ENCODE measurements at regions not wholly inside any gene's neighbourhood (a gene's known extent, or its start where the extent isn't known, plus 50 kb on each side); places are given as distances from the start of the nearest gene placed in this dataset.

DNA sequence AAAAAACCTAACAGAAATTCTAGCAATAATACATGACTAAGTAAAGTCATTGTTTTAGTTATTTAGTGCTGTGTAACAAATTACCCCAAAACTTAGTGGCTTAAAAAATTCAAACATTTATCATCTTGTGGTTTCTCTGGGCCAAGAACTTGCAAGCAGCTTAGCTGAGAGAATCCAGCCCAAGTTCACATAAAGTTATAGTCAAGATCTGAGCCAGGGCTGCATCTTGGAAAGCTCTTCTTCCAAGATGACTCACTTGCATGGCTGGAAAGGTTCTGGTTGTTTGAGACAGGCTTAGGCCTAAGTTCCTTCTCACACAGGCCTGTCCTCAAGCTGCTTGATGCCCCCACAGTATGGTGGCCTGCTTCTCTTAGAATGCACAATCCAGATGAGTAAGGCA is 217.8 kb upstream of the TSHZ2 start:
- Histone ChIP-seq H3K4me1 (replicated peaks in 1 of 2) (no peaks in the 10 kb centered on the region), H3K4me3 (no peak overlapping the region), H3K27ac (no peak overlapping the region)
- ATAC-seq (replicated peaks in 6 of 8): no peak
- in situ Hi-C loops (cut with MboI; ENCODE audit: low pct_unique_long_range_greater_than_20kb in 2 of 9, low sequenced_read_pairs in 9 of 9, unreplicated experiment in 9 of 9): loop anchor here in 2 of 9 experiments (25.0 kb wide), 1 partner anchor 208 kb away; the partner anchor contains the start of gene TSHZ2 (in 2 of the 2)

GRCh38 chr20:52752023-52752422 is 220.1 kb upstream of the TSHZ2 start:
- in situ Hi-C loops (cut with MboI; ENCODE audit: low pct_unique_long_range_greater_than_20kb in 2 of 9, low sequenced_read_pairs in 9 of 9, unreplicated experiment in 9 of 9): loop anchor here in 2 of 9 experiments (25.0 kb wide), 1 partner anchor 210 kb away; the partner anchor contains the start of gene TSHZ2 (in 2 of the 2)
- no peak overlapping the region for H3K4me3 ChIP-seq
- 30 to 100% (median 73%) methylated on average over 2 to 5 of the region's 5 CpGs for WGBS, 10 experiments
- H3K4me1 ChIP-seq (replicated peaks in 1 of 2): no peaks in the 10 kb centered on the region
- ATAC-seq (replicated peaks in 6 of 8): peak in 4 of 8 experiments; percentile 19 to 75 (median 50)
- no peak overlapping the region for H3K27ac ChIP-seq

- H3K4me3 ChIP-seq: no peak overlapping the region
- no peaks in the 10 kb centered on the region for H3K4me1 ChIP-seq (replicated peaks in 1 of 2)
- ATAC-seq (replicated peaks in 6 of 8): no peak
- WGBS, 10 experiments: 7 to 100% (median 94%) methylated on average over 1 to 3 of the region's 3 CpGs; no CpG with 5 or more reads in 4 of the 10 experiments
- in situ Hi-C loops (cut with MboI; ENCODE audit: low pct_unique_long_range_greater_than_20kb in 2 of 9, low sequenced_read_pairs in 9 of 9, unreplicated experiment in 9 of 9): loop anchor here in 2 of 9 experiments (25.0 kb wide), 1 partner anchor 211 kb away; the partner anchor contains the start of gene TSHZ2 (in 2 of the 2)
- no peak overlapping the region for H3K27ac ChIP-seq
Measured at GRCh38 chr20:52751571-52751970, 220.6 kb upstream of the TSHZ2 start.

DNA sequence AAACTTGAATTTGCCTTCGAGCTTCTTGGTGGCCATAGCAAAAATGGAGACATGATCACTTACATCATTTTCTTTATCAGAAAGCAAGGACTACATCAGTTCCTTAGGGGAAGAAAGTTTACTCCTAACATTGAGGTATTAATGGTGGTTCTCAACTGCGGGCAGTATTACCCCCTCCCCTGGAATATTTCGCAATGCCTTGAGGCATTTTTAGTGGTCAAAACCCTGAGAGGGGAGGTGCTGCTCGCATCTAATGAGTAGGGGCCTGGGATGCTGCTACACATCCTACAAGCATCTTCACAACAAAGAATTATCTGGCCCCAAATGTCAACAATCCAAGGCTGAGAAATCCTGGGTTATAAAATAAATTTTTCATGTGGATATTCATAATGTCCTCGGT is 222.2 kb upstream of the TSHZ2 start:
- WGBS, 10 experiments: 60 to 100% (median 89%) methylated on average over 1 to 5 of the region's 5 CpGs
- in situ Hi-C loops (cut with MboI; ENCODE audit: low pct_unique_long_range_greater_than_20kb in 2 of 9, low sequenced_read_pairs in 9 of 9, unreplicated experiment in 9 of 9): loop anchor here in 2 of 9 experiments (25.0 kb wide), 1 partner anchor 212 kb away; the partner anchor contains the start of gene TSHZ2 (in 2 of the 2)
- Histone ChIP-seq H3K4me1 (replicated peaks in 1 of 2) (no peaks in the 10 kb centered on the region), H3K4me3 (no peak overlapping the region), H3K27ac (no peak overlapping the region)
- no peak for ATAC-seq (replicated peaks in 6 of 8)

- ATAC-seq (replicated peaks in 6 of 8): no peak
- Histone ChIP-seq H3K27ac (no peak overlapping the region), H3K4me3 (no peak overlapping the region), H3K4me1 (replicated peaks in 1 of 2) (no peaks in the 10 kb centered on the region)
- 18 to 90% (median 64%) methylated on average over 1 of the region's 1 CpG; no CpG with 5 or more reads in 6 of the 10 experiments for WGBS, 10 experiments
- in situ Hi-C loops (cut with MboI; ENCODE audit: low pct_unique_long_range_greater_than_20kb in 2 of 9, low sequenced_read_pairs in 9 of 9, unreplicated experiment in 9 of 9): no loop called here
Measured at GRCh38 chr20:52748990-52749389, 223.2 kb upstream of the TSHZ2 start.

- in situ Hi-C loops (cut with MboI; ENCODE audit: low pct_unique_long_range_greater_than_20kb in 2 of 9, low sequenced_read_pairs in 9 of 9, unreplicated experiment in 9 of 9): no loop called here
- ATAC-seq (replicated peaks in 6 of 8): peak in 2 of 8 experiments; percentile 29 to 40
- no peaks in the 10 kb centered on the region for H3K4me1 ChIP-seq (replicated peaks in 1 of 2)
- 13 to 100% (median 78%) methylated on average over 1 to 10 of the region's 12 CpGs; no CpG with 5 or more reads in 1 of the 10 experiments for WGBS, 10 experiments
- H3K27ac ChIP-seq: no peak overlapping the region
- no peak overlapping the region for H3K4me3 ChIP-seq
Measured at GRCh38 chr20:52748285-52748932, 223.7 kb upstream of the TSHZ2 start.

GRCh38 chr20:52747845-52748284 is 224.3 kb upstream of the TSHZ2 start:
- Histone ChIP-seq H3K4me3 (no peak overlapping the region), H3K4me1 (replicated peaks in 1 of 2) (no peaks in the 10 kb centered on the region), H3K27ac (no peak overlapping the region)
- in situ Hi-C loops (cut with MboI; ENCODE audit: low pct_unique_long_range_greater_than_20kb in 2 of 9, low sequenced_read_pairs in 9 of 9, unreplicated experiment in 9 of 9): no loop called here
- WGBS, 10 experiments: 0 to 94% (median 44%) methylated on average over 1 to 7 of the region's 8 CpGs; no CpG with 5 or more reads in 2 of the 10 experiments
- peak in 7 of 8 experiments; percentile 26 to 92 (median 64) for ATAC-seq (replicated peaks in 6 of 8)

GRCh38 chr20:52746770-52747169 is 225.4 kb upstream of the TSHZ2 start:
- WGBS, 10 experiments: 60 to 100% (median 93%) methylated on average over 1 to 6 of the region's 6 CpGs
- in situ Hi-C loops (cut with MboI; ENCODE audit: low pct_unique_long_range_greater_than_20kb in 2 of 9, low sequenced_read_pairs in 9 of 9, unreplicated experiment in 9 of 9): no loop called here
- no peaks in the 10 kb centered on the region for H3K4me1 ChIP-seq (replicated peaks in 1 of 2)
- no peak overlapping the region for H3K27ac ChIP-seq
- no peak overlapping the region for H3K4me3 ChIP-seq
- no peak for ATAC-seq (replicated peaks in 6 of 8)

GRCh38 chr20:52746190-52746589 is 226.0 kb upstream of the TSHZ2 start:
- WGBS, 10 experiments: 45 to 100% (median 88%) methylated on average over 2 to 3 of the region's 6 CpGs; no CpG with 5 or more reads in 6 of the 10 experiments

GRCh38 chr20:52744441-52744840 is 227.7 kb upstream of the TSHZ2 start:
- ATAC-seq (replicated peaks in 6 of 8): no peak
- H3K27ac ChIP-seq: no peak overlapping the region
- in situ Hi-C loops (cut with MboI; ENCODE audit: low pct_unique_long_range_greater_than_20kb in 2 of 9, low sequenced_read_pairs in 9 of 9, unreplicated experiment in 9 of 9): no loop called here
- no peak overlapping the region for H3K4me3 ChIP-seq
- WGBS, 10 experiments: 0 to 87% (median 59%) methylated on average over 1 to 3 of the region's 3 CpGs
- H3K4me1 ChIP-seq (replicated peaks in 1 of 2): no peaks in the 10 kb centered on the region

More at GRCh38 chr20:52746190-52746589, 226.0 kb upstream of the TSHZ2 start:
- Histone ChIP-seq H3K27ac (no peak overlapping the region), H3K4me3 (no peak overlapping the region), H3K4me1 (replicated peaks in 1 of 2) (no peaks in the 10 kb centered on the region)
- ATAC-seq (replicated peaks in 6 of 8): no peak
- in situ Hi-C loops (cut with MboI; ENCODE audit: low pct_unique_long_range_greater_than_20kb in 2 of 9, low sequenced_read_pairs in 9 of 9, unreplicated experiment in 9 of 9): no loop called here

DNA sequence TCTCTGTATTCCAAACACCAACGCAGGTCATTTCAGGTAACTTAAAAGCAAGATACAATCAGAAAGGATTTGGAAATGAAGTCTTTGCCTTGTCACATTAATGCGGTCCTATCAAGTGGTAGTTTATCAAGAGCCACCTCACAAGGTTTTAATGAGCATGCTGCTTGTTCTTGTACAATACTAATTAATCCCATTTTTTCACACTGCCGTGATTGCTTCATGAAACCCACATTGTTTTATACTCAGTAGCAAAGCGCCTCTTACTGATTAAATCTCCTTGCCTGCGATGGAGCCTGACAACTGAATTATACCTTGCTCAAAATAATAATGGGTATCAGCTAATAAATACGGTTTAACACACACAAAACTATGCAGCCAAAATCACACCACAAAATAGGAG is 234.1 kb upstream of the TSHZ2 start:
- 37 to 94% (median 85%) methylated on average over 1 to 6 of the region's 6 CpGs; no CpG with 5 or more reads in 2 of the 10 experiments for WGBS, 10 experiments
- ATAC-seq (replicated peaks in 6 of 8): no peak

DNA sequence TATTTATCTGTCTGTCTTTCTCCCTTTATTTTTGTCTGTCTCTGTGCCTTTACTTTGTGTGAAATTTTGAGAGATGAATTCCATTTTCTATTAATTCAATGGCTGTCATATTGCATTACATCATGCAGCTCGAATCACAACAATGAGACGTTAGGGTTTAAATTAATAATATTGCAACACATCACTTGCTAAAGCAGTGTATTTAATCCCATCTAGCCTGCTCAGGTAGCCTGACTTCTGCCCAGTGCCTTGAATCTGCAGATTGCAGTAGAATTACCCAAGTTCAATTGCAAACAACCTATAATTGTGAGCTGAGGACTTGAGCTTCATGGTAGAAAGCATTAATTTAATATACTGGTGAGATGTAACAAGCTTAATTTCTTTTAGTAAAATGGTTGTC is 235.7 kb upstream of the TSHZ2 start:
- Histone ChIP-seq H3K4me3 (no peak overlapping the region), H3K27ac (no peak overlapping the region), H3K4me1 (replicated peaks in 1 of 2) (peaks cover 0 to 26% of the 10 kb centered on the region in 2 donors)
- ATAC-seq (replicated peaks in 6 of 8): peak in 4 of 8 experiments; percentile 29 to 65 (median 48)
- WGBS, 10 experiments: 5 to 81% (median 63%) methylated on average over 1 to 2 of the region's 2 CpGs; no CpG with 5 or more reads in 2 of the 10 experiments
- in situ Hi-C loops (cut with MboI; ENCODE audit: low pct_unique_long_range_greater_than_20kb in 2 of 9, low sequenced_read_pairs in 9 of 9, unreplicated experiment in 9 of 9): no loop called here

More for the DNA sequence above, 234.1 kb upstream of the TSHZ2 start:
- in situ Hi-C loops (cut with MboI; ENCODE audit: low pct_unique_long_range_greater_than_20kb in 2 of 9, low sequenced_read_pairs in 9 of 9, unreplicated experiment in 9 of 9): no loop called here
- no peak overlapping the region for H3K27ac ChIP-seq
- no peak overlapping the region for H3K4me3 ChIP-seq
- H3K4me1 ChIP-seq (replicated peaks in 1 of 2): peaks cover 0 to 25% of the 10 kb centered on the region in 2 donors

DNA sequence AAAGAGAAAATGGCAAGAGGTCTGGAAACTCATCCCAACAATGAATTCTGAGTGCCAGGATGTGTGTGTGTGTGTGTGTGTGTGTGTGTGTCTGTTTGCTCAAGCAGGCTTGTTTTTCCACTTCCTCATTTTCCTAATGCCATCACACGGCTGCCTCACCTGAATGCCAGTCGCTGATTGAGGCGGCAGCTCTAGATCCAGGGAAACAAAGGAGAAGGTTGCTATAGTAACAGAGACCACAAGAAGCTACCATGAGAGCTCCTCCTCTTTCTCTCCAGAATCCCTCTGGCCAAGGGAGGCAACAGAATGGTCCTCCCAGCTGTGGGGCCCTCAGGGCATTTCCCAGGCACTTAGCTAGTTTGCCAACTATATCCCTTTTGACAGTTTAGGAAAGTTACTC is 241.1 kb upstream of the TSHZ2 start:
- WGBS, 10 experiments: 0 to 54% (median 29%) methylated on average over 1 to 3 of the region's 3 CpGs; no CpG with 5 or more reads in 4 of the 10 experiments
- in situ Hi-C loops (cut with MboI; ENCODE audit: low pct_unique_long_range_greater_than_20kb in 2 of 9, low sequenced_read_pairs in 9 of 9, unreplicated experiment in 9 of 9): no loop called here
- Histone ChIP-seq H3K4me3 (no peak overlapping the region), H3K4me1 (replicated peaks in 1 of 2) (peaks cover 4 to 12% of the 10 kb centered on the region in 2 donors), H3K27ac (no peak overlapping the region)
- ATAC-seq (replicated peaks in 6 of 8): peak in 6 of 8 experiments; percentile 49 to 75 (median 64)

All from motor neuron (in vitro differentiated cells).